HCT116 (cell line): ENCODE measurements at regions not wholly inside any gene's neighbourhood (a gene's known extent, or its start where the extent isn't known, plus 50 kb on each side); places are given as distances from the start of the nearest gene placed in this dataset.

ENCODE experiments used
- ATAC-seq: fragments of 200-7000 bp; cut with Tn5 transposase; 2 replicates; pipeline ENCODE4 v1.9.1; 2020; ENCODE audit warnings: mild to moderate bottlenecking, moderate library complexity
- BruUV-seq: library from RNA; stranded (reverse); fragments of 400-500 nt; replicated peaks from 2 replicates; lab custom pipeline; 2021; lab: Mats Ljungman, UMichigan
- CTCF ChIA-PET: fragments of 300-600 bp; sonication (Branson Sonifier 250); formaldehyde crosslinking; loops from one replicate; lab custom pipeline; 2021; ENCODE audit warnings: antibody characterized with exemption; lab: Charles Lee
- POLR2A ChIA-PET: fragments of 300-600, 350-600 bp; sonication (Branson Sonifier 250); formaldehyde crosslinking; loops from one replicate; lab custom pipeline; 2021; ENCODE audit warnings: antibody characterized with exemption; lab: Charles Lee
- RAD21 ChIA-PET, 2 experiments: fragments of 300-600 bp; sonication (Branson Sonifier 250); formaldehyde crosslinking; loops; one replicate each; lab custom pipeline; 2023; ENCODE audit warnings: low total read pairs in 2 of 2; ENCODE audit not compliant: uncharacterized antibody in 2 of 2, unreplicated experiment in 2 of 2, low non-redundant PET in 1 of 2; lab: Charles Lee
- DNase-seq: peaks from one replicate; pipeline ENCODE4 v3.0.0-alpha.2; 2010; ENCODE audit warnings: low read depth, low spot score
- H2AFZ ChIP-seq: fragments of 200-600 bp; shearing (Covaris generic), sonication (generic); 2 replicates; pipeline ENCODE4 v1.6.1; 2017; ENCODE audit warnings: low read depth, mixed run types, mixed read lengths, antibody characterized with exemption, low read length; ENCODE audit not compliant: poor library complexity, severe bottlenecking
- H3K27ac ChIP-seq: 2 replicates; pipeline ENCODE4 v1.5.1; 2012; ENCODE audit warnings: low read depth, low read length
- H3K27me3 ChIP-seq: fragments of 200-600 bp; sonication (generic); 2 replicates; pipeline ENCODE4 v1.6.1; 2016; ENCODE audit warnings: mixed run types, low read length, mixed read lengths; ENCODE audit not compliant: insufficient read depth
- H3K36me3 ChIP-seq, 2 experiments: fragments of 200-500 bp in 1 of 2; fragments of 200-600 bp in 1 of 2; sonication (Bioruptor generic) in 1 of 2; sonication (generic) in 1 of 2; 2 replicates each; pipeline versions ENCODE4 v1.5.1 to v1.6.1; 2014 to 2016; ENCODE audit warnings: low read length in 2 of 2, inconsistent platforms in 1 of 2, mixed read lengths in 1 of 2, mixed run types in 1 of 2; ENCODE audit not compliant: insufficient read depth in 2 of 2, control insufficient read depth in 1 of 2
- H3K4me1 ChIP-seq, 2 experiments: fragments of 200-600 bp in 1 of 2; sonication (generic) in 1 of 2; 2 replicates each; pipeline versions ENCODE4 v1.5.1 to v1.6.1; 2012 to 2017; ENCODE audit warnings: low read length in 2 of 2, inconsistent platforms in 1 of 2, mild to moderate bottlenecking in 1 of 2, mixed read lengths in 1 of 2, mixed run types in 1 of 2, moderate library complexity in 1 of 2; ENCODE audit not compliant: insufficient read depth in 2 of 2, control insufficient read depth in 1 of 2
- H3K4me2 ChIP-seq: fragments of 200-600 bp; sonication (generic); 2 replicates; pipeline ENCODE4 v1.6.1; 2017; ENCODE audit warnings: mixed run types, low read length, mixed read lengths
- H3K4me3 ChIP-seq, 2 experiments: fragments of 200-600 bp in 1 of 2; sonication (generic) in 1 of 2; replicated peaks in 1 of 2; 2 replicates each; pipeline ENCODE4 v1.5.1; 2011 to 2016; ENCODE audit warnings: low read length in 2 of 2, control low read depth in 1 of 2, low read depth in 1 of 2, mild to moderate bottlenecking in 1 of 2, mixed read lengths in 1 of 2, mixed run types in 1 of 2
- H3K79me2 ChIP-seq: fragments of 200-600 bp; sonication (generic); 2 replicates; pipeline ENCODE4 v1.6.1; 2017; ENCODE audit warnings: mild to moderate bottlenecking, mixed run types, low read length, moderate library complexity, mixed read lengths; ENCODE audit not compliant: insufficient read depth
- H3K9ac ChIP-seq: fragments of 200-600 bp; sonication (generic); 2 replicates; pipeline ENCODE4 v1.6.1; 2016; ENCODE audit warnings: low read length, mixed read lengths
- H3K9me2 ChIP-seq: fragments of 200-600 bp; sonication (generic), shearing (Covaris generic); 2 replicates; pipeline ENCODE4 v1.6.1; 2017; ENCODE audit warnings: mixed run types, mild to moderate bottlenecking, moderate library complexity; ENCODE audit not compliant: insufficient read depth
- H3K9me3 ChIP-seq, 2 experiments: fragments of 200-500 bp in 1 of 2; fragments of 200-600 bp in 1 of 2; sonication (Bioruptor generic) in 1 of 2; sonication (generic) in 1 of 2; 2 replicates each; pipeline ENCODE4 v1.6.1; 2014 to 2017; ENCODE audit warnings: low read length in 2 of 2, mixed read lengths in 2 of 2, inconsistent platforms in 1 of 2, low read depth in 1 of 2, mild to moderate bottlenecking in 1 of 2, mixed run types in 1 of 2, moderate library complexity in 1 of 2; ENCODE audit not compliant: control insufficient read depth in 1 of 2, insufficient read depth in 1 of 2
- H4K20me1 ChIP-seq: fragments of 200-600 bp; sonication (generic), shearing (Covaris generic); 2 replicates; pipeline ENCODE4 v1.6.1; 2017; ENCODE audit warnings: mixed run types, mild to moderate bottlenecking, moderate library complexity; ENCODE audit not compliant: insufficient read depth
- CBX3 ChIP-seq: IDR thresholded peaks from 2 replicates; pipeline ENCODE4 v1.6.1; 2012; ENCODE audit warnings: low read depth
- CEBPB ChIP-seq: IDR thresholded peaks from 2 replicates; pipeline ENCODE4 v1.6.1; 2012; ENCODE audit warnings: low read depth
- EGR1 ChIP-seq: IDR thresholded peaks from 2 replicates; pipeline ENCODE4 v1.6.1; 2012; ENCODE audit warnings: low read depth
- ELF1 ChIP-seq: IDR thresholded peaks from 2 replicates; pipeline ENCODE4 v1.6.1; 2012; ENCODE audit warnings: low read depth, borderline replicate concordance
- EZH2phosphoT487 ChIP-seq: fragments of 200-600 bp; IDR thresholded peaks from 2 replicates; pipeline ENCODE4 v1.6.1; 2018; ENCODE audit warnings: antibody characterized with exemption, borderline replicate concordance
- JUND ChIP-seq: IDR thresholded peaks from 2 replicates; pipeline ENCODE4 v1.6.1; 2012
- POLR2A ChIP-seq: IDR thresholded peaks from 2 replicates; pipeline ENCODE4 v1.7.0; 2011; ENCODE audit warnings: borderline replicate concordance; ENCODE audit not compliant: insufficient read depth, insufficient read length; ENCODE audit errors: extremely low read depth
- POLR2AphosphoS5 ChIP-seq: IDR thresholded peaks from 2 replicates; pipeline ENCODE4 v1.6.1; 2011; ENCODE audit warnings: mild to moderate bottlenecking, low read depth, low read length, moderate library complexity
- RAD21 ChIP-seq: IDR thresholded peaks from 2 replicates; pipeline ENCODE4 v1.6.1; 2012; ENCODE audit warnings: low read depth, mild to moderate bottlenecking
- SP1 ChIP-seq: IDR thresholded peaks from 2 replicates; pipeline ENCODE4 v1.6.1; 2012; ENCODE audit warnings: low read depth
- SRF ChIP-seq: IDR thresholded peaks from 2 replicates; pipeline ENCODE4 v1.6.1; 2012; ENCODE audit warnings: low read depth
- TCF7L2 ChIP-seq: IDR thresholded peaks from 2 replicates; pipeline ENCODE4 v1.7.0; 2011; ENCODE audit warnings: borderline replicate concordance, inconsistent platforms; ENCODE audit not compliant: insufficient read depth, insufficient read length; ENCODE audit errors: extremely low read depth
- ZFX ChIP-seq: fragments of 450-650 bp; IDR thresholded peaks from 2 replicates; pipeline ENCODE4 v1.6.1; 2017
- ZNF274 ChIP-seq: fragments of 200-500 bp; sonication (Bioruptor generic); IDR thresholded peaks from 2 replicates; pipeline ENCODE4 v1.6.1; 2014; ENCODE audit warnings: mild to moderate bottlenecking, low read depth, low read length, inconsistent platforms
- intact Hi-C: fragments of 100-400 bp; cut with micrococcal nuclease; formaldehyde crosslinking; loops from 2 replicates; pipeline ENCODE4 v1.10.0; 2022
- TF ChIP-seq, protein P1 (sequence below): IDR thresholded peaks from 2 replicates; pipeline ENCODE4 v1.6.1; 2012
- TF ChIP-seq, protein P2 (sequence below): IDR thresholded peaks from 2 replicates; pipeline ENCODE4 v1.6.1; 2012
- TF ChIP-seq, protein P3 (sequence below): IDR thresholded peaks from 2 replicates; pipeline ENCODE4 v1.6.1; 2012; ENCODE audit warnings: low read depth

DNA sequence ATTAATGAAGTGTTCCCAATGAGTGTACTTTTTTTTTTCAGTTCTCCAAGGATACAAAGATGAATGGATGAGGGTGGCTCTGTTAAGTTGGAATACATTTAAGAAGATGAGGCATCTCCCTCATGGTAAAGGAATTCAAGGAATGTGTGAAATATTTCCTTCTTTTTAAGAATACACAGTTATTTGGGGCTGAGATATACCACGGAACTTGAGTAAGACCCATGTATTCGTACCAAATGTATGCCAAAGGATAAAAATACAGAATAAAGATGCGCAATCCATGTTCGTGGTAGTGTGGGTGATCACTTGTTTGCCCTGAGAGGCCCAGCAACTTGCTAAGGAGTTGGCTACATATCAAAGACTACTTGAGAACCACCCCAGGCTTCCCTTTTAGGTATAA is 164.2 kb upstream of the TCF21 start:
- H3K27me3 ChIP-seq = no peaks in the 10 kb centered on the region
- intact Hi-C loops = no loop called here
- no peaks in the 10 kb centered on the region for H3K9me2 ChIP-seq
- ChIA-PET RAD21 (no interaction called here), POLR2A (no interaction called here), CTCF (no interaction called here)
- peaks cover 0 to 6% of the 10 kb centered on the region in 2 experiments; a peak in 1 of 4 replicates for H3K9me3 ChIP-seq
- BruUV-seq = no TSS peak
- 0 out of 4 replicates have a peak, but pooled peaks cover 0 to 7% of the 10 kb centered on the region in 2 experiments for H3K36me3 ChIP-seq
- no peak overlapping the region for H3K9ac ChIP-seq
- H3K4me2 ChIP-seq = no peak overlapping the region
- H3K4me1 ChIP-seq = no peaks in the 10 kb centered on the region
- H4K20me1 ChIP-seq = no peaks in the 10 kb centered on the region
- H3K27ac ChIP-seq = no peak overlapping the region
- no peak overlapping the region for H2AFZ ChIP-seq
- no peak overlapping the region for H3K4me3 ChIP-seq
- ATAC-seq (no peak), DNase-seq (no peak)
- H3K79me2 ChIP-seq = no peaks in the 10 kb centered on the region
- TF ChIP-seq, protein P1, sequence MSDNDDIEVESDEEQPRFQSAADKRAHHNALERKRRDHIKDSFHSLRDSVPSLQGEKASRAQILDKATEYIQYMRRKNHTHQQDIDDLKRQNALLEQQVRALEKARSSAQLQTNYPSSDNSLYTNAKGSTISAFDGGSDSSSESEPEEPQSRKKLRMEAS = no peak
- TF ChIP-seq RAD21 = no peak
- no peak for TF ChIP-seq POLR2A
- TF ChIP-seq, protein P2, sequence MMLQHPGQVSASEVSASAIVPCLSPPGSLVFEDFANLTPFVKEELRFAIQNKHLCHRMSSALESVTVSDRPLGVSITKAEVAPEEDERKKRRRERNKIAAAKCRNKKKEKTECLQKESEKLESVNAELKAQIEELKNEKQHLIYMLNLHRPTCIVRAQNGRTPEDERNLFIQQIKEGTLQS = no peak
- no peak for TF ChIP-seq JUND
- TF ChIP-seq TCF7L2 = no peak
- TF ChIP-seq ZFX = no peak
- no peak for TF ChIP-seq ELF1
- no peak for TF ChIP-seq EZH2phosphoT487
- no peak for TF ChIP-seq POLR2AphosphoS5
- TF ChIP-seq CBX3 = no peak
- TF ChIP-seq ZNF274 = no peak
- no peak for TF ChIP-seq SRF
- no peak for TF ChIP-seq EGR1
- TF ChIP-seq CEBPB = no peak
- no peak for TF ChIP-seq SP1
- TF ChIP-seq, protein P3, sequence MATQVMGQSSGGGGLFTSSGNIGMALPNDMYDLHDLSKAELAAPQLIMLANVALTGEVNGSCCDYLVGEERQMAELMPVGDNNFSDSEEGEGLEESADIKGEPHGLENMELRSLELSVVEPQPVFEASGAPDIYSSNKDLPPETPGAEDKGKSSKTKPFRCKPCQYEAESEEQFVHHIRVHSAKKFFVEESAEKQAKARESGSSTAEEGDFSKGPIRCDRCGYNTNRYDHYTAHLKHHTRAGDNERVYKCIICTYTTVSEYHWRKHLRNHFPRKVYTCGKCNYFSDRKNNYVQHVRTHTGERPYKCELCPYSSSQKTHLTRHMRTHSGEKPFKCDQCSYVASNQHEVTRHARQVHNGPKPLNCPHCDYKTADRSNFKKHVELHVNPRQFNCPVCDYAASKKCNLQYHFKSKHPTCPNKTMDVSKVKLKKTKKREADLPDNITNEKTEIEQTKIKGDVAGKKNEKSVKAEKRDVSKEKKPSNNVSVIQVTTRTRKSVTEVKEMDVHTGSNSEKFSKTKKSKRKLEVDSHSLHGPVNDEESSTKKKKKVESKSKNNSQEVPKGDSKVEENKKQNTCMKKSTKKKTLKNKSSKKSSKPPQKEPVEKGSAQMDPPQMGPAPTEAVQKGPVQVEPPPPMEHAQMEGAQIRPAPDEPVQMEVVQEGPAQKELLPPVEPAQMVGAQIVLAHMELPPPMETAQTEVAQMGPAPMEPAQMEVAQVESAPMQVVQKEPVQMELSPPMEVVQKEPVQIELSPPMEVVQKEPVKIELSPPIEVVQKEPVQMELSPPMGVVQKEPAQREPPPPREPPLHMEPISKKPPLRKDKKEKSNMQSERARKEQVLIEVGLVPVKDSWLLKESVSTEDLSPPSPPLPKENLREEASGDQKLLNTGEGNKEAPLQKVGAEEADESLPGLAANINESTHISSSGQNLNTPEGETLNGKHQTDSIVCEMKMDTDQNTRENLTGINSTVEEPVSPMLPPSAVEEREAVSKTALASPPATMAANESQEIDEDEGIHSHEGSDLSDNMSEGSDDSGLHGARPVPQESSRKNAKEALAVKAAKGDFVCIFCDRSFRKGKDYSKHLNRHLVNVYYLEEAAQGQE = no peak
